SK-N-SH treated with all-trans-retinoic acid at 6 μM for 48 hours (cell line): ENCODE measurements at regions not wholly inside any gene's neighbourhood (a gene's known extent, or its start where the extent isn't known, plus 50 kb on each side); places are given as distances from the start of the nearest gene placed in this dataset.

Experiments used
- ATAC-seq: fragments of 200-7000 bp; cut with Tn5 transposase; 3 replicates; pipeline ENCODE4 v1.9.1; 2020; ENCODE audit warnings: mild to moderate bottlenecking, moderate library complexity
- ARNTL ChIP-seq: fragments of 450-650 bp; formaldehyde crosslinking; IDR thresholded peaks from 2 replicates; pipeline ENCODE4 v1.5.0; 2020; ENCODE audit warnings: low read depth, mild to moderate bottlenecking, moderate library complexity, borderline replicate concordance
- BACH2 ChIP-seq: fragments of 250-450 bp; sonication (Bioruptor Pico); IDR thresholded peaks from 2 replicates; pipeline ENCODE4 v1.9.0; 2021; ENCODE audit warnings: mild to moderate bottlenecking, borderline replicate concordance
- CREB5 ChIP-seq: fragments of 250-450 bp; sonication (Bioruptor Pico); IDR thresholded peaks from 2 replicates; pipeline ENCODE4 v1.5.1; 2020; ENCODE audit warnings: low read depth, mild to moderate bottlenecking, moderate library complexity
- CSDC2 ChIP-seq: fragments of 250-450 bp; sonication (Bioruptor Pico); IDR thresholded peaks from 2 replicates; pipeline ENCODE4 v1.5.0; 2020; ENCODE audit warnings: mild to moderate bottlenecking, moderate library complexity
- ESRRG ChIP-seq: fragments of 250-450 bp; sonication (Bioruptor Pico); IDR thresholded peaks from 2 replicates; pipeline ENCODE4 v1.6.1; 2021; ENCODE audit warnings: mild to moderate bottlenecking
- GLIS3 ChIP-seq: fragments of 250-450 bp; sonication (Bioruptor Pico); IDR thresholded peaks from 2 replicates; pipeline ENCODE4 v1.5.0; 2020; ENCODE audit warnings: mild to moderate bottlenecking, moderate library complexity
- ISL1 ChIP-seq: fragments of 250-450 bp; sonication (Bioruptor Pico); IDR thresholded peaks from 2 replicates; pipeline ENCODE4 v2.1.2; 2022; ENCODE audit warnings: mild to moderate bottlenecking, moderate library complexity
- OSR1 ChIP-seq: fragments of 250-450 bp; sonication (Bioruptor Pico); IDR thresholded peaks from 2 replicates; pipeline ENCODE4 v1.8.0; 2022; ENCODE audit warnings: moderate library complexity, mild to moderate bottlenecking, inconsistent platforms
- PPARA ChIP-seq: fragments of 250-450 bp; sonication (Bioruptor Pico); IDR thresholded peaks from 2 replicates; pipeline ENCODE4 v1.5.0; 2020; ENCODE audit warnings: mild to moderate bottlenecking, borderline replicate concordance
- RARB ChIP-seq: fragments of 250-450 bp; sonication (Bioruptor Pico); IDR thresholded peaks from 2 replicates; pipeline ENCODE4 v1.8.0; 2021; ENCODE audit warnings: mild to moderate bottlenecking, moderate library complexity
- SNAI2 ChIP-seq: fragments of 250-450 bp; sonication (Bioruptor Pico); IDR thresholded peaks from 2 replicates; pipeline ENCODE4 v1.5.0; 2020; ENCODE audit warnings: mild to moderate bottlenecking, moderate library complexity
- TCF4 ChIP-seq: fragments of 250-450 bp; sonication (Bioruptor Pico); IDR thresholded peaks from 2 replicates; pipeline ENCODE4 v1.8.0; 2021; ENCODE audit warnings: mild to moderate bottlenecking, moderate library complexity, borderline replicate concordance
- TSHZ2 ChIP-seq: fragments of 250-450 bp; sonication (Bioruptor Pico); IDR thresholded peaks from 2 replicates; pipeline ENCODE4 v1.5.0; 2020; ENCODE audit warnings: mild to moderate bottlenecking, moderate library complexity
- ZC3H10 ChIP-seq: fragments of 250-450 bp; sonication (Bioruptor Pico); IDR thresholded peaks from 2 replicates; pipeline ENCODE4 v1.5.1; 2021; ENCODE audit warnings: mild to moderate bottlenecking, moderate library complexity
- ZFP3 ChIP-seq: fragments of 250-450 bp; sonication (Bioruptor Pico); IDR thresholded peaks from 2 replicates; pipeline ENCODE4 v1.5.0; 2020; ENCODE audit warnings: mild to moderate bottlenecking, moderate library complexity
- ZNF565 ChIP-seq: fragments of 450-650 bp; formaldehyde crosslinking; conservative IDR thresholded peaks from 2 replicates; pipeline ENCODE4 v1.5.0; 2020; ENCODE audit warnings: low read depth, mild to moderate bottlenecking, moderate library complexity
- ZNF70 ChIP-seq: fragments of 450-650 bp; formaldehyde crosslinking; IDR thresholded peaks from 2 replicates; pipeline ENCODE4 v1.5.0; 2020; ENCODE audit warnings: mild to moderate bottlenecking, moderate library complexity
- ZNF8 ChIP-seq: fragments of 450-650 bp; formaldehyde crosslinking; IDR thresholded peaks from 2 replicates; pipeline ENCODE4 v1.5.0; 2020; ENCODE audit warnings: mild to moderate bottlenecking, moderate library complexity
- TF ChIP-seq, protein P1 (sequence below): fragments of 250-450 bp; sonication (Bioruptor Pico); IDR thresholded peaks from 2 replicates; pipeline ENCODE4 v1.8.0; 2020; ENCODE audit warnings: mild to moderate bottlenecking, moderate library complexity, borderline replicate concordance
- TF ChIP-seq, protein P2 (sequence below): fragments of 250-450 bp; sonication (Bioruptor Pico); IDR thresholded peaks from 2 replicates; pipeline ENCODE4 v1.8.0; 2021; ENCODE audit warnings: low read depth, mild to moderate bottlenecking, moderate library complexity, borderline replicate concordance

DNA sequence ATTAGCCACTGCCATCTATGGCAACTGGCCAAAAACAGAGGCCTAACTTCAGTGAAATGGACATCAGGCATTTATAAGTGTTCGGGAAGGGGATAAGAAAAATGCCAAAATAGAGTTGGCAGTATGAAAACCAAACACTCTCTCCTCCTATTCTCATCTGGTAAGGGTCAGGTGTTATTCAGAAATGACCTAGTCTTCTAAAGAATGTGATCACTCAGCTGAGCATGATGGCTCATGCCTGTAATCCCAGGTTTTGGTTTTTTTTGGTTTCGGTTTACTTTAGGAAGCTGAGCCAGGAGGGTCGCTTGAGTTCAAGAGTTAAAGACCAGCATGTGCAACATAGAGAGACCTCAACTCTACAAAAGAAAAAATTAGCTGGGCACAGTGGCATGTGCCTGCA lies 170.3 kb downstream of the GRIN2B start:
- no peak for ATAC-seq
- TF ChIP-seq ZNF565 (no peak), GLIS3 (CRISPR knock-in tag) (no peak), TCF4 (CRISPR knock-in tag) (no peak), CSDC2 (CRISPR knock-in tag) (no peak), ZC3H10 (CRISPR knock-in tag) (no peak), TSHZ2 (CRISPR knock-in tag) (no peak), ISL1 (CRISPR knock-in tag) (no peak), ARNTL (CRISPR knock-in tag) (no peak), PPARA (CRISPR knock-in tag) (no peak), ZNF8 (no peak), ZFP3 (CRISPR knock-in tag) (no peak), BACH2 (no peak), SNAI2 (no peak), CREB5 (CRISPR knock-in tag) (no peak), ESRRG (CRISPR knock-in tag) (no peak), OSR1 (CRISPR knock-in tag) (no peak), ZNF70 (CRISPR knock-in tag) (no peak), RARB (CRISPR knock-in tag) (no peak)
- TF ChIP-seq, protein P1, sequence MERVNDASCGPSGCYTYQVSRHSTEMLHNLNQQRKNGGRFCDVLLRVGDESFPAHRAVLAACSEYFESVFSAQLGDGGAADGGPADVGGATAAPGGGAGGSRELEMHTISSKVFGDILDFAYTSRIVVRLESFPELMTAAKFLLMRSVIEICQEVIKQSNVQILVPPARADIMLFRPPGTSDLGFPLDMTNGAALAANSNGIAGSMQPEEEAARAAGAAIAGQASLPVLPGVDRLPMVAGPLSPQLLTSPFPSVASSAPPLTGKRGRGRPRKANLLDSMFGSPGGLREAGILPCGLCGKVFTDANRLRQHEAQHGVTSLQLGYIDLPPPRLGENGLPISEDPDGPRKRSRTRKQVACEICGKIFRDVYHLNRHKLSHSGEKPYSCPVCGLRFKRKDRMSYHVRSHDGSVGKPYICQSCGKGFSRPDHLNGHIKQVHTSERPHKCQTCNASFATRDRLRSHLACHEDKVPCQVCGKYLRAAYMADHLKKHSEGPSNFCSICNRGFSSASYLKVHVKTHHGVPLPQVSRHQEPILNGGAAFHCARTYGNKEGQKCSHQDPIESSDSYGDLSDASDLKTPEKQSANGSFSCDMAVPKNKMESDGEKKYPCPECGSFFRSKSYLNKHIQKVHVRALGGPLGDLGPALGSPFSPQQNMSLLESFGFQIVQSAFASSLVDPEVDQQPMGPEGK: no peak
- TF ChIP-seq, protein P2, sequence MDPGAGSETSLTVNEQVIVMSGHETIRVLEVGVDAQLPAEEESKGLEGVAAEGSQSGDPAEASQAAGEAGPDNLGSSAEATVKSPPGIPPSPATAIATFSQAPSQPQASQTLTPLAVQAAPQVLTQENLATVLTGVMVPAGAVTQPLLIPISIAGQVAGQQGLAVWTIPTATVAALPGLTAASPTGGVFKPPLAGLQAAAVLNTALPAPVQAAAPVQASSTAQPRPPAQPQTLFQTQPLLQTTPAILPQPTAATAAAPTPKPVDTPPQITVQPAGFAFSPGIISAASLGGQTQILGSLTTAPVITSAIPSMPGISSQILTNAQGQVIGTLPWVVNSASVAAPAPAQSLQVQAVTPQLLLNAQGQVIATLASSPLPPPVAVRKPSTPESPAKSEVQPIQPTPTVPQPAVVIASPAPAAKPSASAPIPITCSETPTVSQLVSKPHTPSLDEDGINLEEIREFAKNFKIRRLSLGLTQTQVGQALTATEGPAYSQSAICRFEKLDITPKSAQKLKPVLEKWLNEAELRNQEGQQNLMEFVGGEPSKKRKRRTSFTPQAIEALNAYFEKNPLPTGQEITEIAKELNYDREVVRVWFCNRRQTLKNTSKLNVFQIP (CRISPR knock-in tag): no peak

- TF ChIP-seq CSDC2 (CRISPR knock-in tag) (no peak), TSHZ2 (CRISPR knock-in tag) (no peak), GLIS3 (CRISPR knock-in tag) (no peak), ZNF8 (no peak), ARNTL (CRISPR knock-in tag) (no peak), OSR1 (CRISPR knock-in tag) (no peak), TCF4 (CRISPR knock-in tag) (no peak), ISL1 (CRISPR knock-in tag) (no peak), BACH2 (no peak), RARB (CRISPR knock-in tag) (no peak), PPARA (CRISPR knock-in tag) (no peak)
- TF ChIP-seq, protein P1: no peak
- no peak for ATAC-seq
Observed at GRCh38 chr12:13805041-13805440, 176.4 kb downstream of the GRIN2B start.
